Kidney (tissue), 13 donors: ENCODE measurements at regions not wholly inside any gene's neighbourhood (a gene's known extent, or its start where the extent isn't known, plus 50 kb on each side); places are given as distances from the start of the nearest gene placed in this dataset.

ENCODE experiments used
- DNase-seq, 5 donors: peaks; one replicate each; pipeline ENCODE4 v3.0.0-alpha.2; 2013 to 2020
- FAIRE-seq: peaks from 2 replicates; lab custom pipeline; 2012; peaks lifted over from hg19 to GRCh38; lab: Jason Lieb, UNC
- H3K27ac ChIP-seq, 2 donors: one replicate each; pipeline ENCODE4 v1.7.0; 2013; ENCODE audit warnings: low read depth in 2 of 2, low read length in 2 of 2, inconsistent platforms in 1 of 2
- H3K27me3 ChIP-seq: one replicate; pipeline ENCODE4 v1.7.1; 2013; ENCODE audit warnings: low read length, inconsistent platforms; ENCODE audit not compliant: control insufficient read depth, insufficient read depth
- H3K36me3 ChIP-seq, 3 donors: one replicate each; pipeline versions ENCODE4 v1.7.0 to v1.7.1; 2013; ENCODE audit warnings: low read length in 3 of 3, control low read depth in 1 of 3, inconsistent platforms in 1 of 3; ENCODE audit not compliant: insufficient read depth in 3 of 3, control insufficient read depth in 2 of 3
- H3K4me1 ChIP-seq, 3 donors: one replicate each; pipeline versions ENCODE4 v1.7.0 to v1.7.1; 2013; ENCODE audit warnings: low read length in 3 of 3, inconsistent platforms in 1 of 3, low read depth in 1 of 3; ENCODE audit not compliant: control insufficient read depth in 2 of 3, insufficient read depth in 2 of 3
- H3K4me3 ChIP-seq, 3 donors: one replicate each; pipeline versions ENCODE4 v1.7.0 to v1.8.1; 2013; ENCODE audit warnings: low read length in 3 of 3, control low read depth in 1 of 3, inconsistent platforms in 1 of 3
- H3K9ac ChIP-seq, 3 donors: one replicate each; pipeline versions ENCODE4 v1.7.0 to v1.7.1; 2013; ENCODE audit warnings: low read length in 3 of 3, control low read depth in 1 of 3, inconsistent platforms in 1 of 3
- H3K9me3 ChIP-seq, 3 donors: one replicate each; pipeline versions ENCODE4 v1.7.0 to v1.7.1; 2013; ENCODE audit warnings: low read length in 3 of 3, control low read depth in 1 of 3, inconsistent platforms in 1 of 3; ENCODE audit not compliant: control insufficient read depth in 2 of 3, insufficient read depth in 1 of 3
- CTCF ChIP-seq: IDR thresholded peaks from 3 replicates; pipeline ENCODE4 v1.5.1; 2012; ENCODE audit warnings: mild to moderate bottlenecking, moderate library complexity, borderline replicate concordance; ENCODE audit not compliant: insufficient read depth; ENCODE audit errors: extremely low read depth
- intact Hi-C: fragments of 100-400 bp; cut with DNase I; formaldehyde crosslinking; loops from one replicate; pipeline ENCODE4 v1.11.1; 2022
- donor health status: control.
- donor health status: control.
- donor health status: control.
- donor health status: control.
- donor health status: control.
- donor health status: DM: yes; HTN: yes; CAD: no.
- donor health status: Normal renal cell carcinoma (clear cell type).

- Histone ChIP-seq H3K9ac (no peak overlapping the region), H3K9me3 (no peaks in the 10 kb centered on the region), H3K27me3 (no peaks in the 10 kb centered on the region), H3K36me3 (no peaks in the 10 kb centered on the region), H3K4me3 (no peak overlapping the region), H3K27ac (no peak overlapping the region), H3K4me1 (no peaks in the 10 kb centered on the region)
- no peak for TF ChIP-seq CTCF
- intact Hi-C loops: no loop called here
- DNase-seq (no peak), FAIRE-seq (no peak)
Observed at GRCh38 chr20:51941503-51941902, 139.2 kb upstream of the SALL4 start.

DNA sequence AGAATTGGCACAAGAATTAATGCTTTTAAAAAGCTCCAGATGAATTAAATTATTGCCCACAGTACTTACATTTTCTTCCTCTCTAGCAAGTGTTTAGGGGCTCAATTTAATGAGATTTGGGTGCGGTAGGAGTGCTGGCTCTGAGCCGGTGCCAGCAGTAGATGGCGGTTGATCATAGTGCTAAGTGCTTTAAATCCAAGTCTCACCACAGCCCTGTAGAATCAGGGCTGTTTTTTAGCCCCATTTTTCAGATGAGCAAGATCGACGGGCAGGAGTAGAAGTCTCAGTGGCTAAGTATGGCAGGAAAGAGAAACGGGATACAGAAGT is 136.9 kb upstream of the SALL4 start:
- FAIRE-seq: no peak
- H3K9me3 ChIP-seq: no peaks in the 10 kb centered on the region
- DNase-seq: no peak
- H3K9ac ChIP-seq: no peak overlapping the region
- no peaks in the 10 kb centered on the region for H3K4me1 ChIP-seq
- TF ChIP-seq CTCF: no peak
- intact Hi-C loops: no loop called here
- no peaks in the 10 kb centered on the region for H3K27me3 ChIP-seq
- H3K4me3 ChIP-seq: no peak overlapping the region
- H3K27ac ChIP-seq: no peak overlapping the region
- no peaks in the 10 kb centered on the region for H3K36me3 ChIP-seq

- Histone ChIP-seq H3K27ac (no peak overlapping the region), H3K9ac (no peak overlapping the region), H3K4me1 (no peaks in the 10 kb centered on the region), H3K9me3 (no peaks in the 10 kb centered on the region), H3K4me3 (no peak overlapping the region), H3K27me3 (no peaks in the 10 kb centered on the region), H3K36me3 (no peaks in the 10 kb centered on the region)
- intact Hi-C loops: no loop called here
- TF ChIP-seq CTCF: no peak
- DNase-seq (no peak), FAIRE-seq (no peak)
Observed at GRCh38 chr20:51938559-51939258, 136.4 kb upstream of the SALL4 start.

- FAIRE-seq (no peak), DNase-seq (no peak)
- Histone ChIP-seq H3K4me3 (no peak overlapping the region), H3K9me3 (no peaks in the 10 kb centered on the region), H3K4me1 (peaks cover 0 to 3% (median 0%) of the 10 kb centered on the region in 3 donors), H3K9ac (no peak overlapping the region), H3K27me3 (no peaks in the 10 kb centered on the region), H3K36me3 (no peaks in the 10 kb centered on the region), H3K27ac (no peak overlapping the region)
- TF ChIP-seq CTCF: no peak
- intact Hi-C loops: no loop called here
Observed at GRCh38 chr20:51937779-51938178, 135.5 kb upstream of the SALL4 start.
